CD8-positive, alpha-beta memory T cell (primary cell): ENCODE measurements at regions not wholly inside any gene's neighbourhood (a gene's known extent, or its start where the extent isn't known, plus 50 kb on each side); places are given as distances from the start of the nearest gene placed in this dataset.
"Not testable (repeated sequence)": the region's sequence is repeated elsewhere in the genome, so short reads cannot be mapped to it uniquely, and the experiment has no call there.

Source experiments
- CTCF ChIA-PET: fragments of 350-600 bp; sonication (Branson Sonifier 250); formaldehyde crosslinking; loops from one replicate; lab custom pipeline; 2021; ENCODE audit warnings: antibody characterized with exemption; lab: Charles Lee
- POLR2A ChIA-PET: fragments of 350-600 bp; sonication (Branson Sonifier 250); formaldehyde crosslinking; loops from one replicate; lab custom pipeline; 2021; ENCODE audit warnings: antibody characterized with exemption; lab: Charles Lee
- DNase-seq, 5 donors: peaks; one replicate each; pipeline versions ENCODE4 v3.0.0 to v3.0.0-alpha.2; 2020 to 2022; ENCODE audit warnings: mixed read lengths in 1 of 5
- H3K27ac ChIP-seq: one replicate; pipeline ENCODE4 v1.7.0; 2013; ENCODE audit warnings: low read depth, mild to moderate bottlenecking, low read length, moderate library complexity
- H3K27me3 ChIP-seq: 2 replicates; pipeline ENCODE4 v1.7.0; 2013; ENCODE audit warnings: low read length, mild to moderate bottlenecking; ENCODE audit not compliant: insufficient read depth, poor library complexity, severe bottlenecking
- H3K36me3 ChIP-seq: 2 replicates; pipeline ENCODE4 v1.7.0; 2013; ENCODE audit warnings: mild to moderate bottlenecking, low read length, moderate library complexity; ENCODE audit not compliant: insufficient read depth
- H3K4me1 ChIP-seq: 2 replicates; pipeline ENCODE4 v1.7.0; 2013; ENCODE audit warnings: mild to moderate bottlenecking, low read length, moderate library complexity; ENCODE audit not compliant: insufficient read depth
- H3K4me3 ChIP-seq: 2 replicates; pipeline ENCODE4 v1.7.0; 2013; ENCODE audit warnings: mild to moderate bottlenecking, low read length
- H3K9me3 ChIP-seq: 2 replicates; pipeline ENCODE4 v1.7.0; 2013; ENCODE audit warnings: mild to moderate bottlenecking, low read length
- H3K27ac Mint-ChIP-seq, 8 donors: one replicate each; pipeline ENCODE4 v1.8.0; 2020 to 2021; ENCODE audit warnings: mixed read lengths in 8 of 8, mild to moderate bottlenecking in 6 of 8, inconsistent platforms in 3 of 8, moderate library complexity in 3 of 8
- H3K27me3 Mint-ChIP-seq, 2 donors: one replicate each; pipeline ENCODE4 v1.8.0; 2020 to 2021; ENCODE audit warnings: mixed read lengths in 2 of 2, mild to moderate bottlenecking in 1 of 2, moderate library complexity in 1 of 2
- H3K36me3 Mint-ChIP-seq, 3 donors: one replicate each; pipeline ENCODE4 v1.8.0; 2020 to 2021; ENCODE audit warnings: mixed read lengths in 3 of 3, inconsistent platforms in 1 of 3, mild to moderate bottlenecking in 1 of 3
- H3K4me1 Mint-ChIP-seq, 3 donors: one replicate each; pipeline ENCODE4 v1.8.0; 2020 to 2021; ENCODE audit warnings: mixed read lengths in 3 of 3, inconsistent platforms in 1 of 3, mild to moderate bottlenecking in 1 of 3
- H3K4me3 Mint-ChIP-seq, 7 donors: one replicate each; pipeline ENCODE4 v1.8.0; 2020 to 2021; ENCODE audit warnings: mixed read lengths in 7 of 7, mild to moderate bottlenecking in 6 of 7, moderate library complexity in 4 of 7, inconsistent platforms in 2 of 7
- H3K9me3 Mint-ChIP-seq, 5 donors: one replicate each; pipeline ENCODE4 v1.8.0; 2020 to 2022; ENCODE audit warnings: mixed read lengths in 5 of 5, mild to moderate bottlenecking in 3 of 5, moderate library complexity in 2 of 5, inconsistent platforms in 1 of 5

DNA sequence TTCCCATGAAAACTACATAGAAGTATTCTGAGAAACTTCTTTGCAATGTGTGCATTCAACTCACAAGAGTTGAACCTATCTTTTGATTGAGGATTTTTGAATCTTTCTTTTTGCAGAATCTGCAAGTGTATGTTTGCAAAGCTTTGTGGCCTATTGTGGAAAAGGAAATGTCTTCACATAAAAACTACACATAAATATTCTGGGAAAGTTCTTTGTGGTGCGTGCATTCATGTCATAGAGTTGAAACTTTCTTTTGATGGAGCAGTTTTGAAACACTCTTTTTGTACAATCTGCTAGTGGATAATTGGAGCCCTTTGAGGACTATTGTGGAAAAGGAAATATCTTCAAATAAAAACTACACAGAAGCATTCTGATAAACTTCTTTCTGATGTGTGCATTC lies 4157.7 kb upstream of the OR11H1 start:
- H3K27ac Mint-ChIP-seq, H3K9me3 ChIP-seq, CTCF ChIA-PET: not testable (repeated sequence)

More for the DNA sequence above, 4157.7 kb upstream of the OR11H1 start:
- H3K36me3 ChIP-seq, H3K36me3 Mint-ChIP-seq, DNase-seq, POLR2A ChIA-PET, H3K27me3 Mint-ChIP-seq, H3K4me1 ChIP-seq, H3K27me3 ChIP-seq, H3K27ac ChIP-seq, H3K4me3 ChIP-seq, H3K4me3 Mint-ChIP-seq: not testable (repeated sequence)
- Mint-ChIP-seq H3K4me1 (peaks cover 0 to 19% (median 2%) of the 10 kb centered on the region in 3 donors), H3K9me3 (peaks cover 14 to 51% (median 17%) of the 10 kb centered on the region in 5 donors)
